PC-3 (cell line): ENCODE measurements at regions not wholly inside any gene's neighbourhood (a gene's known extent, or its start where the extent isn't known, plus 50 kb on each side); places are given as distances from the start of the nearest gene placed in this dataset.
"Not testable (repeated sequence)": the region's sequence is repeated elsewhere in the genome, so short reads cannot be mapped to it uniquely, and the experiment has no call there.

Experiments used
- ATAC-seq: fragments of 200-7000 bp; cut with Tn5 transposase; 2 replicates; pipeline ENCODE4 v1.9.1; 2020; ENCODE audit warnings: mild to moderate bottlenecking, moderate library complexity
- BruUV-seq: library from RNA; stranded (reverse); fragments of 400-500 nt; replicated peaks from 2 replicates; lab custom pipeline; 2021; lab: Mats Ljungman, UMichigan
- CTCF ChIA-PET: fragments of 300-600 bp; sonication (Branson Sonifier 250); formaldehyde crosslinking; loops from one replicate; lab custom pipeline; 2022; ENCODE audit warnings: antibody characterized with exemption; lab: Charles Lee
- POLR2A ChIA-PET: fragments of 300-600 bp; sonication (Branson Sonifier 250); formaldehyde crosslinking; loops from one replicate; lab custom pipeline; 2022; ENCODE audit warnings: antibody characterized with exemption; ENCODE audit not compliant: unreplicated experiment; lab: Charles Lee
- DNase-seq: peaks from one replicate; pipeline ENCODE4 v3.0.0-alpha.2; 2015
- H2AFZ ChIP-seq: fragments of 300-600 bp; sonication (generic); 2 replicates; pipeline ENCODE4 v1.6.0; 2016; ENCODE audit warnings: antibody characterized with exemption, low read length
- H3F3A ChIP-seq: fragments of 300-600 bp; sonication (generic); one replicate; pipeline ENCODE4 v1.6.0; 2017; ENCODE audit warnings: antibody characterized with exemption, low read length, control low read depth, mild to moderate bottlenecking; ENCODE audit not compliant: unreplicated experiment
- H3K27ac ChIP-seq: fragments of 300-600 bp; sonication (generic); 2 replicates; pipeline ENCODE4 v1.5.1; 2016; ENCODE audit warnings: mild to moderate bottlenecking, low read length
- H3K27me3 ChIP-seq: fragments of 300-600 bp; sonication (generic); 2 replicates; pipeline ENCODE4 v1.6.1; 2016; ENCODE audit warnings: low read length, mixed read lengths
- H3K36me3 ChIP-seq: fragments of 300-600 bp; sonication (generic); 2 replicates; pipeline ENCODE4 v1.6.1; 2016; ENCODE audit warnings: low read depth, mixed run types, low read length, mixed read lengths
- H3K4me1 ChIP-seq: fragments of 300-600 bp; sonication (generic); 2 replicates; pipeline ENCODE4 v1.5.1; 2016; ENCODE audit warnings: low read length; ENCODE audit not compliant: insufficient read depth
- H3K4me2 ChIP-seq: fragments of 300-600 bp; sonication (generic); 2 replicates; pipeline ENCODE4 v1.6.0; 2016; ENCODE audit warnings: low read length
- H3K4me3 ChIP-seq: fragments of 300-600 bp; sonication (generic); 2 replicates; pipeline ENCODE4 v1.5.1; 2016; ENCODE audit warnings: mild to moderate bottlenecking, low read length, mixed read lengths
- H3K79me2 ChIP-seq: fragments of 300-600 bp; sonication (generic); 2 replicates; pipeline ENCODE4 v1.6.1; 2017; ENCODE audit warnings: low read length, mixed read lengths
- H3K9ac ChIP-seq: fragments of 300-600 bp; sonication (generic); 2 replicates; pipeline ENCODE4 v1.6.0; 2016; ENCODE audit warnings: mild to moderate bottlenecking, low read length
- H3K9me2 ChIP-seq: fragments of 300-600 bp; sonication (generic); replicated peaks from 2 replicates; pipeline ENCODE4 v1.6.1; 2016; ENCODE audit warnings: mixed run types, low read length, mixed read lengths
- H3K9me3 ChIP-seq: fragments of 300-600 bp; sonication (generic); 2 replicates; pipeline ENCODE4 v1.6.1; 2016; ENCODE audit warnings: low read length, mixed read lengths
- H4K20me1 ChIP-seq: fragments of 300-600 bp; sonication (generic); 2 replicates; pipeline ENCODE4 v1.6.1; 2016; ENCODE audit warnings: low read length, mixed read lengths
- CTCF ChIP-seq: fragments of 300-600 bp; sonication (generic); conservative IDR thresholded peaks from 2 replicates; pipeline ENCODE4 v1.5.1; 2017; ENCODE audit warnings: antibody characterized with exemption, low read depth, mild to moderate bottlenecking, low read length
- EZH2 ChIP-seq: fragments of 300-600 bp; sonication (generic); IDR thresholded peaks from one replicate; pipeline ENCODE4 v1.6.1; 2017; ENCODE audit warnings: antibody characterized with exemption, mild to moderate bottlenecking, low read length; ENCODE audit not compliant: unreplicated experiment
- EZH2phosphoT487 ChIP-seq: fragments of 300-600 bp; sonication (generic); IDR thresholded peaks from 2 replicates; pipeline ENCODE4 v1.6.1; 2018; ENCODE audit warnings: mild to moderate bottlenecking, antibody characterized with exemption, low read length, borderline replicate concordance
- intact Hi-C: fragments of 100-400 bp; cut with micrococcal nuclease; formaldehyde crosslinking; loops from 2 replicates; pipeline ENCODE4 v1.9.0; 2023

DNA sequence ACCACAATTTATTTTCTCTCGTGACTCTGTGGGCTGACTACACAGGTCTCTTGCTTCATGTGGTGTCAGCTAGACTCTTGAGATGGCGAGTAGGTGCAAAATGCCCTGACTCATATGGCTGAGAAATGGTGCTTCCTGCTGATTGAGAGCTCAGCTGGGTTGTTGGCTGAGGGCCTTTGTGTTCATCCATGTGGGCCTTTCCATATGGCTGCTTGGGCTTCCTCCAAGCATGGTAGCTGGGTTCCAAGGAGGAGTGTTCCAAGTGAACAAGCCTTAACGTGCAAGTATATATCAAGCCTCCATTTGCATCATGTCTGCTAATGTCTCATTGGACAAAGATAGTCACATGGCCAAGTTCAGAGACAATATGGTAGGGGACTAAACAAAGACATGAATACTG, 164.0 kb downstream of the PDCD6IP start:
- CTCF ChIA-PET: no interaction called here
- no peak for DNase-seq
- BruUV-seq: no TSS peak
- TF ChIP-seq EZH2: no peak
- TF ChIP-seq CTCF: no peak
- no peak for TF ChIP-seq EZH2phosphoT487
- POLR2A ChIA-PET: no interaction called here
- intact Hi-C loops: no loop called here
- no peaks in the 10 kb centered on the region for H3K36me3 ChIP-seq
- no peaks in the 10 kb centered on the region for H4K20me1 ChIP-seq
- no peaks in the 10 kb centered on the region for H3K9me3 ChIP-seq
- H3K27ac ChIP-seq: no peak overlapping the region
- no peaks in the 10 kb centered on the region for H3K27me3 ChIP-seq
- H3K9me2 ChIP-seq: no peaks in the 10 kb centered on the region
- no peaks in the 10 kb centered on the region for H3K79me2 ChIP-seq
- no peaks in the 10 kb centered on the region for H3K4me1 ChIP-seq
- no peak overlapping the region for H3K4me3 ChIP-seq
- no peaks in the 10 kb centered on the region for H3F3A ChIP-seq
- H3K4me2 ChIP-seq: no peak overlapping the region
- no peak overlapping the region for H2AFZ ChIP-seq
- no peak for ATAC-seq
- no peak overlapping the region for H3K9ac ChIP-seq

DNA sequence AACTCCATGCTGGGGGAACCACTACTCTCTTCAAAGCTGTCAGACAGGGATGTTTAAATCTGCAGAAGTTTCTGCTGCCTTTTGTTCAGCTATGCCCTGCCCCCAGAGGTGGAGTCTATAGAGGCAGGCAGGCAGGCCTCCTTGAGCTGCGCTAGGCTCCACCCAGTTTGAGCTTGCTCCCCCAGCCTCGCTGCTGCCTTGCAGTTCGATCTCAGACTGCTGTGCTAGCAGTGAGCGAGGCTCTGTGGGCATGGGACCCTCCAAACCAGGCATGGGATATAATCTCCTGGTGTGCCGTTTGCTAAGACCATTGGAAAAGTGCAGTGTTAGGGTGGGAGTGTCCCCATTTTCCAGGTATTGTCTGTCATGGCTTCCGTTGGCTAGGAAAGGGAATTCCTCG, 171.8 kb downstream of the PDCD6IP start:
- H3K4me1 ChIP-seq, H3K27ac ChIP-seq, H3K4me3 ChIP-seq, H4K20me1 ChIP-seq, H3K4me2 ChIP-seq, POLR2A ChIA-PET, H3K27me3 ChIP-seq, BruUV-seq, H2AFZ ChIP-seq, H3K9me3 ChIP-seq, intact Hi-C loops, H3K79me2 ChIP-seq, H3K9me2 ChIP-seq, H3F3A ChIP-seq, H3K9ac ChIP-seq, CTCF ChIA-PET, DNase-seq, ATAC-seq, H3K36me3 ChIP-seq: not testable (repeated sequence)

GRCh38 chr3:33971055-33971454, 172.6 kb downstream of the PDCD6IP start:
- intact Hi-C loops: no loop called here
- no peak for ATAC-seq
- H3K4me2 ChIP-seq: no peak overlapping the region
- ChIA-PET CTCF (no interaction called here), POLR2A (no interaction called here)
- H3K9me2 ChIP-seq: no peaks in the 10 kb centered on the region
- H3K4me1 ChIP-seq: no peaks in the 10 kb centered on the region
- TF ChIP-seq CTCF: no peak
- no peak for TF ChIP-seq EZH2phosphoT487
- TF ChIP-seq EZH2: no peak
- H3K79me2 ChIP-seq: no peaks in the 10 kb centered on the region
- DNase-seq: no peak
- H3K27me3 ChIP-seq: 0 out of 2 replicates have a peak, but pooled peaks cover 4% of the 10 kb centered on the region
- no TSS peak for BruUV-seq
- H4K20me1 ChIP-seq: no peaks in the 10 kb centered on the region
- H3K9me3 ChIP-seq: no peaks in the 10 kb centered on the region
- H3F3A ChIP-seq: no peaks in the 10 kb centered on the region
- H3K9ac ChIP-seq: no peak overlapping the region
- no peak overlapping the region for H3K4me3 ChIP-seq
- no peaks in the 10 kb centered on the region for H3K36me3 ChIP-seq
- H2AFZ ChIP-seq: no peak overlapping the region
- no peak overlapping the region for H3K27ac ChIP-seq
